Omental fat pad (tissue), 3 donors: ENCODE measurements at regions not wholly inside any gene's neighbourhood (a gene's known extent, or its start where the extent isn't known, plus 50 kb on each side); places are given as distances from the start of the nearest gene placed in this dataset.

ENCODE experiments used
- ATAC-seq: fragments of 150-250 bp; one replicate; pipeline ENCODE4 v1.9.1; 2016; ENCODE audit warnings: mild to moderate bottlenecking, moderate library complexity; ENCODE audit not compliant: low FRiP score
- DNase-seq: peaks from one replicate; pipeline ENCODE4 v3.0.0-alpha.2; 2019; ENCODE audit warnings: low spot score
- CTCF ChIP-seq, 3 donors: fragments of 450-650 bp; IDR thresholded peaks; one replicate each; pipeline ENCODE4 v1.5.1; 2016 to 2017; ENCODE audit warnings: antibody characterized with exemption in 3 of 3, mild to moderate bottlenecking in 3 of 3, moderate library complexity in 2 of 3

DNA sequence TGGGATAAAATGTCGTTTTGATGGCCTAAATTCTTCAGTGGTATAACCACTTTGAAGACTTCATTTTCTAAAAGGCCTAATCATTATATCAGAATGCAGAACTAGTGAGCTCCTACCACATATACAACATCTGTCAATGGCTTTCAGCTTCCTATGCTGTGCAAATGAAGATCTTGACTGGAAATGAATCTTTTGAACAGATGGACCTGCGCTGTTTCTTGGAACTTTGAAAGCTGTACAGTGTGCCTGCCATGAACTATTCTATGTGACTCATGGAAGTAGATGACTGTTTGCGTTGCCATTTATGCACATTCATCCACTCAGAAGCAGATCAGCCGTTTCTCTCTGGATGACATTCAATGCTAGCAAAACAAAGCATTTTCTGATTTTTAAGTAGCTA is 542.2 kb upstream of the USP15 start:
- DNase-seq (no peak), ATAC-seq (no peak)
- no peak for TF ChIP-seq CTCF (IDR thresholded peaks at IDR 0.05)

DNA sequence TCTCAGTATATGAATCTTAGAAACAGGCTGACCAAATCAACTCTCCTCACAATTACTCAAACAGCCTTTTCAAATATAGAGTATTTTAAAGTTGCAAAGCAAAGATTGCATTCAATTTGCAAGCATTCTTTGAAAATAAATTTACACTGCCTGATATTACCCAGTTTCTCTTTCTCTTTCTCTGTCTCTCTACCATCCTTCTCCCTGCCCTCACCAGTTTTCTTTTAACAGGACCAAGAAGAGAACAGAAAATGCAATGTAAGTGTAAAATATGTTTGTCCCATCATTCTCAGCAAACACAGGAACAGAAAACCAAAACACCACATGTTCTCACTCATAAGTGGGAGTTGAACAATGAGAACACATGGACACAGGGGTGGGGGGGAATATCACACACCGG is 520.3 kb upstream of the USP15 start:
- TF ChIP-seq CTCF (IDR thresholded peaks at IDR 0.05) = no peak
- ATAC-seq (no peak), DNase-seq (no peak)

GRCh38 chr12:61750604-61751003 is 509.6 kb upstream of the USP15 start:
- TF ChIP-seq CTCF (IDR thresholded peaks at IDR 0.05) = no peak

DNA sequence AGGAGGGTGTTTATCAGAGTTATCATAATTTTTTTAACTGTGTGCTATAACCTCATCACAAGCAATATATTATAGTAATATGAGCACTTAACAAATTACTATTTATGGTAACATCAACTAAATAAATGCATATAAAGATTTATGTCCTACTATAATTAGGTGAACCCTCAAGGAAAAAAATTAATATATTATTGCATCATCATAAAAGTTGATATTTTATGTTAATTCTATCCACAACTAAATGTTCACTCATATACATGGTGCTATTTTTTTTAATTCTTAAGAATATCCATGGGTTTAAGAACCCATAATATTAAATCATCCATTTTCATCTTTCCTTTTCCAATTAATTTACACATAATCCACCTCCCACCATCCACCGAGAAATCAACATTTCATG is 506.0 kb upstream of the USP15 start:
- ATAC-seq (no peak), DNase-seq (no peak)
- no peak for TF ChIP-seq CTCF (IDR thresholded peaks at IDR 0.05)

More at GRCh38 chr12:61750604-61751003, 509.6 kb upstream of the USP15 start:
- ATAC-seq = no peak
- no peak for DNase-seq

- DNase-seq (no peak), ATAC-seq (no peak)
- TF ChIP-seq CTCF (IDR thresholded peaks at IDR 0.05) = no peak
These were observed 502.2 kb upstream of the USP15 start for GRCh38 chr12:61757831-61758505.

DNA sequence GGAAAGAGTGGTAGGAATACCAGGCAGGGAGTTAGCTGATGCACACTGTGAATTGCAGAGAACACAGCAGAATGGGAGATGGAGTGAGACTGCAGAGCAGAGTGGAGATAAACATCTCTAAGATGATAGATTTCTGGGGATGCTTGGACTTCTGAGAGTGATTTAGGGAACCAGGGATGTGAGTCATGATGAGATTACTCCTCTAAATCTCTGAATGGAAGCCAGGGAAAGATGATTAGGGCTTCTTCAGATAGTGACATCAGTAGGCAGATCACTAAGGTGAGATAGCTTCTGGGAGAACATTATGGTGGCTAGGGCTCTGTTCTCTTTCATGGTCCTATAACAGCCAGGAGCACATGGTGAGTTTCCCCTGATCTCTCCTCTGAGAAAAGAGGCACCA is 501.5 kb upstream of the USP15 start:
- DNase-seq = no peak
- no peak for ATAC-seq
- no peak for TF ChIP-seq CTCF (IDR thresholded peaks at IDR 0.05)

GRCh38 chr12:61765926-61766325 is 494.3 kb upstream of the USP15 start:
- TF ChIP-seq CTCF (IDR thresholded peaks at IDR 0.05) = no peak
- DNase-seq = no peak

More at GRCh38 chr12:61765926-61766325, 494.3 kb upstream of the USP15 start:
- ATAC-seq = no peak
